GM18517 (cell line): ENCODE measurements at regions not wholly inside any gene's neighbourhood (a gene's known extent, or its start where the extent isn't known, plus 50 kb on each side); places are given as distances from the start of the nearest gene placed in this dataset.
"Not testable (repeated sequence)": the region's sequence is repeated elsewhere in the genome, so short reads cannot be mapped to it uniquely, and the experiment has no call there.

Source experiments
- ATAC-seq: cut with Tn5 transposase; IDR thresholded peaks from one replicate; pipeline ENCODE4 v1.9.1; 2021; ENCODE audit warnings: mild to moderate bottlenecking, moderate library complexity; ENCODE audit not compliant: unreplicated experiment

DNA sequence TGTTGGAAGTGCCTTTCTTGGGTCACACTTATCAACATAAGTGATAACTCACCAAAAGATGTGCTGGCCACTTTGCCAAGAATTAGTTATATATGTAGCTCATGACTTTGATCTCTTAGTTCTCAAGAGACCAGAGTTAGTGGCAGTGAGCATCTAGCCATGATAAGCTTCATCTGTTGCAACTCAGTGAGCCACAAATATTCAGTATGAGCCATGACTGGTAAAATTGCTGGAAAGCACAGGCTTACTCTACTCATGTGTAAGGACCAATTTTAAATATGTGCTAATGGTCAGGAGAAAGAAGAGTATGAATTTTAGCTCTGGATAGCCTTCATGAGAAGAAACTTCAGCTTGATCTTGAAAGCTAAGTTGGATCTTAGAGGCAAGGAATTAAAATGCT is 59.4 kb upstream of the TLL1 start:
- ATAC-seq = no peak

DNA sequence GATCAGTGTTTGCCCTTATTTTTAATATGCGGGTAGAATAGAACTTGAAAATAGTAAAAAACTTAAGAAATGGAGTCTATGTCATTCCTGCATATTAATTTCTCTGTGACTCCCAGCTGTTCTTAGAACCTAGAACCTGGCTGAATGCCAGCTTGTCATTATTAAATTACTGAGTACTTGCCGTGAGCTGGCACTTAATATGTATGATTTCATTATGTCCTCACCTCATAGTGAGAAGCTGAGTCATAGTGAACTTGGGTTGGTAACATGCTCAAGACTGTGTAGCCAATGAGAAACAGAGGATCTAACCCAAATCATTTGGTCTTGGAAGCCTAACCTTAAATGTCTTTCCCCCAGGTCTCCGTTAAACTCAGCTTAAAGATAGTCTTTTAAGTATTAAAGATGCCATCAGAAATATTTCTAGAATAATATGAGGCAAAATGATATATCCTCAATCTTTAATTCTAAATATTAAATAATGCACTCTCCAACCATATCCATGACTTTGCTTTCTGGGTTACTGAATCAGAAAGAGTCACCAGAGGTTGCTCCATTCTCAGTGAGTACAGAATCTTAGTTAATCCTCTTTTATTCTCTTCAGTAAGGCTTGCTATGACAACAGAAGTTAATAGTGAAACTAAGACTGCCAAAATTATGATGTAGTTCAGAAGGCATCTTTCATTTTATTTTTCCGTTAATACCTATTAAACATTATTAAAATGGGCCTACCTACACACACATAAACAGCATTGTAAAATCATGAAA is 58.6 kb upstream of the TLL1 start:
- ATAC-seq = no peak

DNA sequence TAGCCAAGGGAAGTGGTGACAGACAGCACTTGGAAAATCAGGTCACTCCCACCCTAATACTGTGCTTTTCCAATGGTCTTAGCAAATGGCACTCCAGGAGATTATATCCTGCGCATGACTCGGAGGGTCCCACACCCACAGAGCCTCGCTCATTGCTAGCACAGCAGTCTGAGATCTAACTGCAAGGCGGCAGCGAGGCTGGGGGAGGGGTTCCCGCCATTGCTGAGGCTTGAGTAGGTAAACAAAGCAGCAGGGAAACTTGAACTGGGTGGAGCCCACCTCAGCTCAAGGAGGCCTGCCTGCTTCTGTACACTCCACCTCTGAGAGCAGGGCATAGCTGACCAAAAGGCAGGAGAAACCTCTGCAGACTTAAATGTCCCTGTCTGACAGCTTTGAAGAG is 53.9 kb upstream of the TLL1 start:
- ATAC-seq = not testable (repeated sequence)
